HG03039 (cell line): ENCODE measurements at regions not wholly inside any gene's neighbourhood (a gene's known extent, or its start where the extent isn't known, plus 50 kb on each side); places are given as distances from the start of the nearest gene placed in this dataset.
"Not testable (repeated sequence)": the region's sequence is repeated elsewhere in the genome, so short reads cannot be mapped to it uniquely, and the experiment has no call there.

Source experiments
- ATAC-seq: cut with Tn5 transposase; IDR thresholded peaks from one replicate; pipeline ENCODE4 v1.9.1; 2021; ENCODE audit warnings: mild to moderate bottlenecking, moderate library complexity; ENCODE audit not compliant: unreplicated experiment

DNA sequence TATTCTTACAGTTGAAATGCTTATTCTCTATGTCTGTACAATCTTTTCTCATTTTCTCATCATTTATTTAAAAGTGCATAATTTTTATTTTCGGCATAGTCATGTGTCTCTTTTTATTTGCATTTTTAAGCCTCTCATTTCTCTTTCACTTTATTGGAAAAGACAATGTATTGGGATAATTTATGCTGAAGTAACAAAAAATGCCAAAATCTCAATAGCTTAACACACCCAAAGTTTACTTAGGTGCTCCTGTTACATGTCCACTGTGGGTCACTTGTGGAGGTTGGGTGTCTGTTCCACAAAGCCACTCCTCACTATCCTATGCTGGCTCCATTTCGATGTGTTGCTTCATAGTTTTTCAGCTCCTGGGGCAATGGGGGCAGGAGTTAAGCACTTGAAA lies 638.7 kb downstream of the CD109 start:
- no peak for ATAC-seq

DNA sequence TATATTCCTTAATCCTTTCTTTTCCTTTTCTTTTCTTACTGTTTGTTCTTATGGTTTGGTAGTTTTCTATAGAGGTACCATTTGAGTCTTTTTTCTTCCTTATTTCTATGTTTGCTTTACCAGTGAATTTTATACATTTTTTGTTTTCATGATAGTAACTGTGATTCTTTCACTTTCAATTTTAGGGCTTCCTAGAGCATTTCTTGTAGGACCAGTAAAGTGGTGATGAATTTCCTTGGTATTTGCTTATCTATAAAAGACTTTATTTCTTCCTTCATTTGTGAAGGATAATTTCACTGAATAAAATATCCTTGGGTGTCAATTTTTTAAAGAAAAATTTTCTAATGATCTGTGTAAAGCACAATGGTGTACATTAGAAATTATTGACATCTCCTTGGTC lies 637.4 kb downstream of the CD109 start:
- no peak for ATAC-seq

- no peak for ATAC-seq
These were observed 624.7 kb downstream of the CD109 start for GRCh38 chr6:74320715-74321114.

DNA sequence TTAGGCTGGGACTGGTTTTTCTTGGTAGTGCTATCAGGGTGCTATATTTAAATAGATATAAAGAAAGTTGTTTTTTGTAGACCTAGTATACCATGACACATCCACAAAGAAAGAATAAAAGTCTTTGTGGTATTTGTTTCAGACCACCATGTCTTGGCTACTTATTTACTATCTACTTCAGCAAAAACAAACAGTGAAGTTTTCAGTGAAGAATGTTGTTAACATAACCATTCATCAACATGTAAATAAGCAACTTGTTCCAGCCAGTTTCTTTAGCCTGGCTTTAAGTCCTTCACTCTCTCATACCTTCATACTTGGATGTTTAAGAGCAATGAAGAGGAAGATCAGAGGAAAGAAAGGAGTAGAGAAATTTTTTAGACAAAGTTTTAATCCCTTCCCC lies 624.1 kb downstream of the CD109 start:
- no peak for ATAC-seq

- ATAC-seq, result no peak
These were observed 623.3 kb downstream of the CD109 start for GRCh38 chr6:74319292-74319691.

DNA sequence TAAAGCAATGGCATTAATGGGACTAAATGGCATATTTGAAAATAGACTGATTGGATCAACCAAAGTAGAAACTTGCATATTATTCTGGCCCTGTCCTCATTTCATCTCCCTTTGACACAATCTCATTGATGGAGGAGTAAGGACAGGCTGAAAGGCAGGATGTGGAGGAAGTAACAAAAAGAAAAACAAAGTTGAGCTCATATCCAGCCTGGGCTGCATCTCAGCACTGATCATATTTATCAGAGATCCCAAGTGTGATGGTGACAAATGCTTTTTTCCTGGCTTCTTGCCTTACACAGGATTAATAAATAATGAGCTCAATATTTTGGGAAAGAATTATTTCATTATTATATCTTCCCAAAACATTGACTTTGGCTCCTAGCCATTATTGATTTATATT lies 622.7 kb downstream of the CD109 start:
- ATAC-seq, result no peak

DNA sequence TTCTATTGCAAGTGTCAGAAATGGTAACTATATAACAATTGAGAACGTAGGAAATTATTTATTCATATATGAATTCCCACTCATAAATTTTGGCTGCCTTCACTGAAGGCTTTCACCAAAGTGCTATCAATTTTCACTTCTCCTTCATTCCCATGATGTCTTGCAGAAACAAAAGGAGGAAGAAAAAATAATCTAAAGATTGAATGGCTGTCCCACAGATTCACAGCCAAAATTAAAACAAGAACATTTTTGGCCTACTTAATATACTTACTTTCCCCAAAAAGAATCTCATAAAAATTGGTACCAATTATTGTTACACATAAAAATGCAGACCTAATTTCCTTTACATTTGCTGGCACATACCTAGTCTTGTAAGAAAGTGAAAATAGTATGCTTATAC lies 616.1 kb downstream of the CD109 start:
- ATAC-seq, result no peak

DNA sequence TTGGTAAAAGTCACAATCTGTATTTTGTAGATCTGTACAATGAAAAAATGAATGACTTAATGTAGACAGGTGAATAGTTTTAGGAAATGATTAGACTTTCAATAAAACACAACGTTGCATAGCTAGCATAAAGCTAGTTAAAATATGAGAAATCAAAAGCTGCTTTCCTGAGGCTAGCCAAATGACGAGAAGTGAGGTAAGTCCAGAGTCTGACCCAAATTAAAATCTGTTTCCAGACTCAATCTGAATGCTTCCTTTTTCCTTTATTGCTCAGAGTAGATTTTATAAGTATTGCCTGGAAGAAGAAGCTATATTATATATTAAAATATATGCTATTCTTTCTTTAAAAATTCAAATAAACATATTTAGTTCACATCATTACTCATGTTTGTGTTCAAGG lies 615.4 kb downstream of the CD109 start:
- no peak for ATAC-seq

- ATAC-seq, result no peak
These were observed 593.9 kb downstream of the CD109 start for GRCh38 chr6:74289884-74290283.

DNA sequence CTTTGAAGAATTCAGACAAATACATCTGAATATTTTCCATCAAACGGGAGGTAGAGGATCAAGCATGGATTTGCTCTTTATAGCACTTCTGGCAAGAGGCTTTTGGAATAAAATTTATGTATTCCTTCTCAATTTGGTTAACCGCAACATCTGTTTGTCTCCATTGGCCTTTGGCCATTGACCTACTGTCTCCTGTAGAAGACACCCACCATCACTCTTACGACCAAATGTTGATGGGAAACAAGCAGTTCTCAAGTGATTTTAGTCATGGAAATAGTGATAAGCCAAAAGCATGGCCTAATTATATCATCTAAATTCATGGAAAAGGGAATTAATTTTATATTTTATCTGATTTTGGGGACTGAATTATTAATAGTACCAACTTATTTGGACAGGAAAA lies 591.9 kb downstream of the CD109 start:
- no peak for ATAC-seq

- ATAC-seq, result no peak
These were observed 591.4 kb downstream of the CD109 start for GRCh38 chr6:74287441-74287840.

DNA sequence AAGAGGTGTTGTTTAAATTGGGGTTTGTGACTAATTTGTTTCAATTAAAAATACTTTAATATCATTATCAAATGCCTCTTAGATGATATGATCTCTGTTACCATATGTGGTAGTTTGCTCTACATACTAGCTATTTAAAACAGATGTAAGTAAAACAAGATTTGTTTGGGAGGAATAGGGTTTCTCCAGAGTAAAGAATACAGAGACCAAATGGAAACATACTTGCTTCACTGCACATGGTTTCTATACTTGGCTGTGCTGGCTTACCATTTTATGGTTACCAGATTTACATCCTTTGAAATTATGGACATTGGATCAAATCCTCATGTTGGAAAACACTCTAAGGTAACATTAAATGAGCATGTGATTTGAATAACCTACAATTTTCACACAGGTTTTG lies 588.3 kb downstream of the CD109 start:
- ATAC-seq, result no peak

DNA sequence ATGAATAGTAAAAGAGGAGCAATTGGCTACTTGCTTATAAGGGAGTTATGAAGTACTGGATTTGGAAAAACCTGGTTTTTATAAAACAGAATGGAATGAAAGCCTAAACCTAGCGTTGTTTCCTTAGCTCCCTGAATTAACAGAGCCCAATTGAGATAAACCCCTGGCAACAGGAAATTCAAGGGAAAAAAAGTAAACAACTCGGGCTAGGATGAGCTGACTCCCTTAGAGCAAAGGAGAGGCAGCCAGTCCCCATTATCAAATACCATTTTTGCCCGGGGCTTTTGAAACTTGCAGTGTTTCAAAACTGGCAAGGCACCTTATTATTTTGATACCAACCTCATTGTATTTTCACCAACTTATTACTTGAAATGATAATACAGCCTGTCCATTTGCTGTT lies 587.5 kb downstream of the CD109 start:
- ATAC-seq, result no peak

GRCh38 chr6:74282143-74282689 lies 586.2 kb downstream of the CD109 start:
- no peak for ATAC-seq

- no peak for ATAC-seq
These were observed 584.2 kb downstream of the CD109 start for GRCh38 chr6:74280130-74280692.

DNA sequence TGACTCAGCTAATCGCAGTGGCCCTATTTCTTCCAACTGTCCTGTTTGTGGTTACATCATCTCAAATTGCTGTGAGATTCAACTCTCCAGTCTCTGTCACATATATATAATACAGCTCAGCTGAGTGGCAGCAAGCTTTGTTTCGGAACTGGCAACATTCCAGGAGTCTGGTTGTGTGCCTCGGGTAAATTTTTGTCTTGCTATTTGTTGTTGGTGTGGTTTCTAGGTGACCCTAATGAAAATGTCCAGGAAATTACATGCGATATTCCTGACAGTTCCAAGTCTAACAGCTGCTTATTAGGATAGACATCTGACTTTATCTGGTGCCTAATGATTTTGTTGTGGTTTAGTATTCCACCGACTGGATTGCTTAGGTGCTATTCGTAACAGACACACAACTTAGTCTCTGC lies 581.8 kb downstream of the CD109 start:
- no peak for ATAC-seq

DNA sequence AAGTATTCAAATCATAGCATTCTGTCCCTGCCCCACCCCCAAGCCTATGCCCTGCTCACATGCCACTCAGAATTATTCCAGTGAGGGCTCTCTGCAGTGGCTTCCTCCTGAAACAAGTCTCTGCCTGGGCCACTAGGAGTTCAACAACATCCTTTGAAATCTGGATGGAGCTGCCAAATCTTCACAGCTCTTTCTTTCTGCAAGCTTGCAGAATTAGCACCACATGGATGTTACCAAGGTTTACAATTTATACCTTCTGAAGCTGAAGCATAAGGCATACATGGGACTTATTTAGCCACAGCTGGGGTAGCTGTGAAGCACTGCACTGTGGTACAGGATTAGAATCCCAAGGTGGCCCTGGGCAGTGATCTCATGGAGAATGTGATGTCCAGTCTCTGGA lies 577.5 kb downstream of the CD109 start:
- no peak for ATAC-seq

- no peak for ATAC-seq
These were observed 573.5 kb downstream of the CD109 start for GRCh38 chr6:74269600-74269858.

- ATAC-seq, result no peak
These were observed 573.0 kb downstream of the CD109 start for GRCh38 chr6:74268815-74269599.

- no peak for ATAC-seq
These were observed 564.0 kb downstream of the CD109 start for GRCh38 chr6:74259981-74260380.

GRCh38 chr6:74256781-74257180 lies 560.8 kb downstream of the CD109 start:
- no peak for ATAC-seq

DNA sequence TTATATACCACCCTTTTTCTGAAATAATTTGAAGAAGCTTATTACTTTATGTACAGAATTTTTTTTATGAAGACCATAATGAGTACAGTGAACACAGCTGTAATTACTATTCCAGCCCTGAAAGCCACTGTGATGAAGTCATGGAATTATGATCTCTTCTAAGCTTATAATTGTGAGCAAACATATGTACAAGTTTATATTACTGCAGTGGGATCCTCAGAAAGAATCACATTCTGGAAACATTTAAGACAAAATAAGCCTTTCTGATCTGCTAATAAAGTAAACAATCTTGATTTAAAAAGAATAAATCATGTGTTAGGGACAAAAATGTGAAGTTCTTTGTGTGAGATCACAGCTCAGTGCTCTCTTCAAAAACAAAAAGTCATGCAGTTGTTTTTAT lies 560.4 kb downstream of the CD109 start:
- ATAC-seq, result no peak

GRCh38 chr6:74255007-74255406 lies 559.0 kb downstream of the CD109 start:
- not testable (repeated sequence) for ATAC-seq
